ENCODE measurements at regions not wholly inside any gene's neighbourhood (a gene's known extent, or its start where the extent isn't known, plus 50 kb on each side); places are given as distances from the start of the nearest gene placed in this dataset.

DNA sequence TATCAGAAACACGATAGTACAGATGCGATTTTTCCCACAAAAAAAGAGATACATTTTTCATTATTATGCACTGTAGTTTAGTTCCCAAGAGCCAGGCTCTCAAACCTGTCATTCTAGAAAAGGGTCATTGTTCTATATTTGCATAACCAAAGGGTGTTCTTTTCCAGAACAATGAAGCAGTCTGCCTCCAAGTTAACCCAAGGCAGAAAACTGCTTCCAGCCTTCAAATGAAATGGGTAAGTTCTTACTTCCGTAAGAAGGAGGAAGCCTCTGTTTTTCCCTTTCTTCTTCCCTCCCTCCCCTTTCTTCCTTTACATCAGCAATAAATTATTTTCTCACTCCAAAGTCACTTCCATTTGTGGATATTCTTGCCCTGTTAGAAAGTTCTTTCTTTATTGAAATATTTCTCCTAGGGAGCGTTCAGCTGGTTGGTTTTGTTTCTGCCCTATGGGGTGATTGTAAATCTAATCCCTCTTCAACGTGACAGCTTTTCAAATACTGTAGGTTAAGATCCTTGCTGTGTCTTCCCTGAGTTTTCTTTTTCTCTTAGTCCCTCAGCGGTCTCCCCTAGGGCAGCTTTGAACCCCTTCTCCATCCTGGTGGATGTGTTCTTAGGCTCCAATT is 77.3 kb upstream of the PTGFRN start:
- TF ChIP-seq, protein P1, sequence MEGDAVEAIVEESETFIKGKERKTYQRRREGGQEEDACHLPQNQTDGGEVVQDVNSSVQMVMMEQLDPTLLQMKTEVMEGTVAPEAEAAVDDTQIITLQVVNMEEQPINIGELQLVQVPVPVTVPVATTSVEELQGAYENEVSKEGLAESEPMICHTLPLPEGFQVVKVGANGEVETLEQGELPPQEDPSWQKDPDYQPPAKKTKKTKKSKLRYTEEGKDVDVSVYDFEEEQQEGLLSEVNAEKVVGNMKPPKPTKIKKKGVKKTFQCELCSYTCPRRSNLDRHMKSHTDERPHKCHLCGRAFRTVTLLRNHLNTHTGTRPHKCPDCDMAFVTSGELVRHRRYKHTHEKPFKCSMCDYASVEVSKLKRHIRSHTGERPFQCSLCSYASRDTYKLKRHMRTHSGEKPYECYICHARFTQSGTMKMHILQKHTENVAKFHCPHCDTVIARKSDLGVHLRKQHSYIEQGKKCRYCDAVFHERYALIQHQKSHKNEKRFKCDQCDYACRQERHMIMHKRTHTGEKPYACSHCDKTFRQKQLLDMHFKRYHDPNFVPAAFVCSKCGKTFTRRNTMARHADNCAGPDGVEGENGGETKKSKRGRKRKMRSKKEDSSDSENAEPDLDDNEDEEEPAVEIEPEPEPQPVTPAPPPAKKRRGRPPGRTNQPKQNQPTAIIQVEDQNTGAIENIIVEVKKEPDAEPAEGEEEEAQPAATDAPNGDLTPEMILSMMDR (IDR thresholded peaks at IDR 0.05), result no peak
- no peak for TF ChIP-seq POLR2A (IDR thresholded peaks at IDR 0.05)
- no peak for TF ChIP-seq EP300 (IDR thresholded peaks at IDR 0.05)
